Hepatocyte (in vitro differentiated cells): ENCODE measurements at regions not wholly inside any gene's neighbourhood (a gene's known extent, or its start where the extent isn't known, plus 50 kb on each side); places are given as distances from the start of the nearest gene placed in this dataset.

Source experiments
- CTCF ChIP-seq: fragments of 200-600 bp; sonication (generic); IDR thresholded peaks from 2 replicates; pipeline ENCODE4 v1.5.1; 2016; ENCODE audit warnings: antibody characterized with exemption, mild to moderate bottlenecking; ENCODE audit not compliant: poor library complexity
- EZH2 ChIP-seq: fragments of 200-600 bp; sonication (generic); IDR thresholded peaks from 2 replicates; pipeline ENCODE4 v1.6.1; 2016; ENCODE audit warnings: antibody characterized with exemption, mild to moderate bottlenecking, borderline replicate concordance

GRCh38 chr6:19472153-19472552, 365.0 kb upstream of the ID4 start:
- no peak for TF ChIP-seq EZH2
- TF ChIP-seq CTCF, result no peak
